NCI-H1092 (cell line): ENCODE measurements at regions not wholly inside any gene's neighbourhood (a gene's known extent, or its start where the extent isn't known, plus 50 kb on each side); places are given as distances from the start of the nearest gene placed in this dataset.

Experiments used
- DNase-seq: peaks from one replicate; lab custom pipeline; 2025; lab: John Stamatoyannopoulos, UW

DNA sequence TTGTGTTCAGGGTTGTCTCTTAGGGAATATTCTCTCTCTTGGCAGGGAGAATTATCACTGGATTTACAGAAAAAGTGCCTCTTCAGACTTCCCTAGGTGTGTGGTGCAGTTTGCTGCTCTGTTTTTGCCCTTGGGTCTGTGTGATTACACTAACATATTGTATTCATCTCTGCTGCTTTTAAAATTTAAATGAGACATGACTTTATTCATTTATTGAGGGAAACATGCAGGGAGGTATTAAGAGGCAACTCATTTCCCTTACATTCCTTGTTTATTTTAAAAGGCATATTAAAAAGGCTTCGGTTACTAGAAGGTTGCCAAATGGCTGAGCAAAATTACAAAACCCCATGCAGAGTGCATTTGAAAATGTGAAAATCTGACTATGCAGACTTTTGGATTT, 135.1 kb upstream of the GEMIN8 start:
- DNase-seq = no peak

DNA sequence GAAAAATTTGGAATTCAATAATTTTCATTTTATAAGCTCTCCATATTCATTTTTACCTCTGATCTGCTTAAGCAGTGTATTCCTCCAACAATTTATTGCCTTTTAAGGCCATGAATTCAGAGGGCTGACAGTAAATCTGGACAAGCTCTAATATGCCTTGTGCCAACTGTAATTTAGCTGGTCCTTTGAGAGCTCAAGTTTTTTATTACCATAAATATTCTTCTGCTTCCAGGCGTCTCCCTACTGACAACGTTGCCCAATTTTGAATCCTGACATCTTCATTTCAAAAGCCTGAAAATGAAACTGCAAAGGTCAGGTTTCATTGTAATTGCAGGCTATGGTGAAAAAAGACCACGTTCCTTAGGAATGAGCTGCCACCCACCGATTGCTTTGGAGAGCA, 95.8 kb upstream of the GEMIN8 start:
- no peak for DNase-seq

DNA sequence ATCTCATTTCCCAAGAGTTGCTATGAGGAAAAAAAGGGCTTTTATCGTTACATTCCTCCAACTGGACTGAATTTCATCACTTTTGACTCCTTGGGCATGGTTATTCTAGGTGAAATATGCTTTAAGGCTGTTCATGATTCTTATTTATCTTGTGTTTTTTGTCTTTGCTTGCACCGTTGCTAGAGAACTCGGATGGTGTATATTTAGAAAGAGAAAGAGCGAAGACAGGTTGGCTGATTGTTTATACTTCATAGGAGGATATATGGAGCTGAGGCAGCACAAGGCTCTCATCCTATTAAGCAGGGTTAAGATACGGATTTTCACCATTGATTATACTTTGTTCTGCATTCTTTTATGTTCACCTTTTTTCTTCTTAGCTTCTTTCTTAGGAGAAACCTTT, 94.9 kb upstream of the GEMIN8 start:
- no peak for DNase-seq

DNA sequence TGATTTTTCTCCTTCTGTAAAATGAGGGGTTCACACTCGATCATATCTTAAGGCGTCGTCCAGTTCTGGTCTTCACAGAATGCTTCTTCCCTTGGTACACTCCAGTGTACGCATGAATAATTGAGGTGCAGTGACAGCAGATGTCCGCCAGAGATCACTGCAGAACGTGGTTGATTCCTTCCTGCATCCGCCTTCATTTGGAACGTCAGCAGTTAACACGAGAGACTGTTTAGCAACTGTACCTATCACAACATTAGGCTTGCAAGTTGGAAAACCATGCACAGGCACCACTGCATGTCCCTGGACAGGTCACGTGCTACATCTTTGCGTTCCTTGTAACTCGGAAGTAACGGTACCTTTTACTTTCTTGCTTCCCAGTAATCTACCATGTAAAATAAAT, 66.0 kb upstream of the GEMIN8 start:
- no peak for DNase-seq

DNA sequence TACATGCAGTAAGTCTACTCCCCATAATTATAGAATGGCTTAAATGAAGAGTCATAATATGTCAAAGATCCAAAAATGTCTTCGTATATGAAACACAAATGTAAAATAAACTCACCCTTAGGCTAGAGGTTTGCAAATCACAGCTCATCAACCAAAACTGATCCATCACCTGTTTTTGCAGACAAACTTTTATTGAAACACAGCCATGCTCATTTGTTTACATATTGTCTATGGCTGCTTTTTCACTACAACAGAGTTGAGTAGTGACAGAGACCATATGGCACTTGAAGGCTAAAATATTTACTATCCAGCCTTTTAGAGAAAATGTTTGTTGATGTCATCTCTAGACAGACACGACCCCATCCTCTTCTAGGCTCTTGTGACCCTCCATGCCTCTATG, 64.5 kb upstream of the GEMIN8 start:
- no peak for DNase-seq

DNA sequence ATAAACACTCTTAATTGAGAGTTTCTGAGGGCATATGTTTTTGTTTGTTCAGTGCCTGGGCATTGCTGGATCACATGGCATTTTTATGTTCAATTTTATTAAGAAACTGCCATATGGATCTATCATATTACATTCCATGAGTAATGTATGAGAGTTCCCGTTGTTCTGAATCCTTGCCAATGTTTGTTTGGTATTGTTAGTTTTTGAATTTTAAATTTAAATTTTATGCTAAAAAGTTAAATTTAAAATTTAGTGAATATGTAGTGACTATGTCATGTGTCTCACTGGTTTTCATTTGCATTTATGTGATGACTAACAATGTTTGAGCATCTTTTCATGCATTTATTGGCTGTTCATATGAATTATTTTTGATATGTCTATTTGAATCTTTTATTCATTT, 54.8 kb upstream of the GEMIN8 start:
- DNase-seq = no peak

DNA sequence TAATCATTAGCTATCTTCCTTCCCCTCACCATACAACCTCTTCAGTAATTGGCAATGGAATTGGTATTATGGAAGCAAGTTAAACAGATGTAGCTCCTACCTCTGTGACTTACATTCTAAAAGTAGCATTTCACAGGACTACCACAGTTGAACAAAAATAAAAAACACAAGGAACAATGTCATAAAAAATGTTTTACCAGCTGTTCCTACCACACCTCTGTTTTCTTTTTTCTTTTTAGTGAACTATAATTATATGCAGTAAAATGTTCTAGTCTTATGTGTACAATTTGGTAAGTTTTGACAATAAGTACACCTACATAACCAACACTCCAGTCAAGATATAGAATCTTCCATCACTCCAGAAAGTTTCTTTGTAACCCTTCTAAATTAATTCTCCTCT, 54.1 kb upstream of the GEMIN8 start:
- DNase-seq = no peak

DNA sequence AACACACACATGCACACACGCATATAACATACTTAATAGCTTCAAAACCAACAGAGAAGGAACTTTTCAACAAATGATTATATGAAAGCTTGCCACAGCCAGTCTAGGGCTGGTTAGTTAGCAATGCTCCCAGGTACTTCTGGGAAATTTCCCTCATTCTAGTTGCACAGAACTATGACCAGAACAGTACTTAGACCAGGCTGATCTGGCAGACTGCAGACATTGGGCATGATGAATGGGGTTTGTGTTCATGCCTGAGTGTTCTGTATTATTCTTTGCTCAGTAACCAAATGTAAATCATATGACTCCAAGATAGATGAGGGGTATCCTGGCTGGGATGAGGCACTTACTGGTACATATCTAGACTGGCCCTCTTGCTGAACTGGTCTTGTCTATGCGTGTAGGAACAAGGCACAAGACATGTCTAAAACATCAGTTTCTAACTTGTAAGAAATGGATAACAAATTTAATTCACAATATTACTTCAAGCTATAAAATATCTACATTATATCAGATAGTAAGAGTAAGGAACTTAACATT, 50.3 kb upstream of the GEMIN8 start:
- DNase-seq = no peak
